Fibroblast of villous mesenchyme (primary cell): ENCODE measurements at regions not wholly inside any gene's neighbourhood (a gene's known extent, or its start where the extent isn't known, plus 50 kb on each side); places are given as distances from the start of the nearest gene placed in this dataset. TPM values are rescaled to one million over a fixed set of nuclear protein-coding genes. Genes with fewer than 3 reads are reported as not detected.

Experiments
- small RNA-seq: library from RNA; depleted of rRNA; stranded (forward); fragments of <200 nt; gene quantifications from one replicate; pipeline ENCODE3, GENCODE V24; 2012

Small RNA genes lying in the stretch of these regions (small RNA-seq; reads per million reads assigned to genes)
- not detected for gene AL161423.1
- gene HMGN2P39, result not detected
- gene RNA5SP30, result not detected
- gene RNU7-88P, result not detected
- gene RNY4P29, result not detected
